Mesothelial cell of epicardium (in vitro differentiated cells): ENCODE measurements at regions not wholly inside any gene's neighbourhood (a gene's known extent, or its start where the extent isn't known, plus 50 kb on each side); places are given as distances from the start of the nearest gene placed in this dataset.
"Not testable (repeated sequence)": the region's sequence is repeated elsewhere in the genome, so short reads cannot be mapped to it uniquely, and the experiment has no call there.

Source experiments
- DNase-seq, 2 experiments: peaks; one replicate each; pipeline ENCODE4 v3.0.0; 2021; ENCODE audit warnings: low spot score in 2 of 2; ENCODE audit not compliant: unreplicated experiment in 2 of 2
- H3K27ac Mint-ChIP-seq: 2 replicates; pipeline ENCODE4 v1.8.0; 2021; ENCODE audit warnings: mixed read lengths
- H3K27me3 Mint-ChIP-seq: 2 replicates; pipeline ENCODE4 v1.8.0; 2021; ENCODE audit warnings: low read depth, mixed read lengths
- H3K36me3 Mint-ChIP-seq: 2 replicates; pipeline ENCODE4 v1.8.0; 2021; ENCODE audit warnings: mixed read lengths
- H3K4me1 Mint-ChIP-seq: 2 replicates; pipeline ENCODE4 v1.8.0; 2021; ENCODE audit warnings: mixed read lengths
- H3K4me3 Mint-ChIP-seq: 2 replicates; pipeline ENCODE4 v1.8.0; 2021; ENCODE audit warnings: mild to moderate bottlenecking, moderate library complexity, mixed read lengths
- H3K9me3 Mint-ChIP-seq: 2 replicates; pipeline ENCODE4 v1.8.0; 2021; ENCODE audit warnings: mixed read lengths
- CTCF ChIP-seq: fragments of 200-600 bp; sonication (generic); IDR thresholded peaks from one replicate; pipeline ENCODE4 v1.5.0; 2021; ENCODE audit warnings: antibody characterized with exemption; ENCODE audit not compliant: unreplicated experiment

- Mint-ChIP-seq H3K4me1 (no peaks in the 10 kb centered on the region), H3K27me3 (peaks cover 91% of the 10 kb centered on the region), H3K9me3 (no peaks in the 10 kb centered on the region)
Observed at GRCh38 chr22:22374579-22374978, 130.0 kb downstream of the VPREB1 start.

GRCh38 chr22:22375576-22376351 is 131.2 kb downstream of the VPREB1 start:
- no peak for DNase-seq
- H3K9me3 Mint-ChIP-seq, result no peaks in the 10 kb centered on the region

More at GRCh38 chr22:22374579-22374978, 130.0 kb downstream of the VPREB1 start:
- H3K36me3 Mint-ChIP-seq, result no peaks in the 10 kb centered on the region
- H3K27ac Mint-ChIP-seq, result no peak overlapping the region
- H3K4me3 Mint-ChIP-seq, result no peak overlapping the region
- no peak for TF ChIP-seq CTCF
- DNase-seq, result no peak

GRCh38 chr22:22376352-22376706 is 131.7 kb downstream of the VPREB1 start:
- Mint-ChIP-seq H3K27ac (no peak overlapping the region), H3K4me1 (no peaks in the 10 kb centered on the region), H3K4me3 (no peak overlapping the region), H3K36me3 (no peaks in the 10 kb centered on the region), H3K27me3 (peaks cover 93% of the 10 kb centered on the region), H3K9me3 (no peaks in the 10 kb centered on the region)
- no peak for TF ChIP-seq CTCF
- DNase-seq, result no peak

More at GRCh38 chr22:22375576-22376351, 131.2 kb downstream of the VPREB1 start:
- H3K4me1 Mint-ChIP-seq, result no peaks in the 10 kb centered on the region
- no peaks in the 10 kb centered on the region for H3K36me3 Mint-ChIP-seq
- H3K4me3 Mint-ChIP-seq, result no peak overlapping the region
- TF ChIP-seq CTCF, result no peak
- H3K27me3 Mint-ChIP-seq, result peaks cover 93% of the 10 kb centered on the region
- H3K27ac Mint-ChIP-seq, result no peak overlapping the region

GRCh38 chr22:22376884-22377283 is 131.7 kb downstream of the ZNF280B start:
- DNase-seq, H3K9me3 Mint-ChIP-seq, H3K4me3 Mint-ChIP-seq, H3K4me1 Mint-ChIP-seq, H3K36me3 Mint-ChIP-seq, H3K27ac Mint-ChIP-seq: not testable (repeated sequence)
- H3K27me3 Mint-ChIP-seq, result peaks cover 93% of the 10 kb centered on the region

GRCh38 chr22:22377335-22377734 is 131.2 kb downstream of the ZNF280B start:
- no peak for TF ChIP-seq CTCF
- DNase-seq, result no peak
- H3K4me1 Mint-ChIP-seq, result no peaks in the 10 kb centered on the region
- H3K27ac Mint-ChIP-seq, result no peak overlapping the region
- H3K27me3 Mint-ChIP-seq, result peaks cover 92% of the 10 kb centered on the region
- no peaks in the 10 kb centered on the region for H3K36me3 Mint-ChIP-seq
- H3K9me3 Mint-ChIP-seq, result no peaks in the 10 kb centered on the region
- no peak overlapping the region for H3K4me3 Mint-ChIP-seq

GRCh38 chr22:22378446-22379415 is 129.8 kb downstream of the ZNF280B start:
- Mint-ChIP-seq H3K36me3 (no peaks in the 10 kb centered on the region), H3K9me3 (no peaks in the 10 kb centered on the region), H3K4me1 (no peaks in the 10 kb centered on the region), H3K4me3 (no peak overlapping the region), H3K27ac (no peak overlapping the region), H3K27me3 (peaks cover 94% of the 10 kb centered on the region)
- no peak for TF ChIP-seq CTCF
- no peak for DNase-seq
